Stimulated activated CD4-positive, alpha-beta T cell treated with anti-CD3 and anti-CD28 coated beads, Interleukin-4, amount 100 ng/mL, for 48 hours (primary cell): ENCODE measurements at regions not wholly inside any gene's neighbourhood (a gene's known extent, or its start where the extent isn't known, plus 50 kb on each side); places are given as distances from the start of the nearest gene placed in this dataset.

Experiments used
- DNase-seq, 2 donors: peaks; one replicate each; pipeline ENCODE4 v3.0.0-alpha.2; 2020; ENCODE audit warnings: low read depth in 2 of 2

DNA sequence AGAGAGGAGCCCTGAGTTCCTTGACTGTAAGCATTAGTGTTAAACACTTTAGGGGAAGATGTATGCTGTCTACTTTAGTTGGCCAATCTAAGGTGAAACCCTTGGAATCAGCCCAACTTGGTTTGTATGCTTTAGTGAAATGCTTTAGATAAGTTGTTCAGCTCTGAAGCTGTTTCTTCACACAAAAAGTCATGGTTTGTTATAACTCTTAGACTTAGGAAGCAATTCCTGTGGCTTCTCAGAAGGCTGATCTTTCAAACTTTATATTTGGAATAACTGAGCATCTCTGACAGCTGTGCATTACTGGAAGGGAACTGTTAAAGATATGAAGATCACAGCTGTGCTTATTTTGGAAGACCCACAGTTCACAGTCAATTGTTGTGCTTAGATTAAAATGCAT is 714.1 kb downstream of the FAT4 start:
- DNase-seq = no peak

DNA sequence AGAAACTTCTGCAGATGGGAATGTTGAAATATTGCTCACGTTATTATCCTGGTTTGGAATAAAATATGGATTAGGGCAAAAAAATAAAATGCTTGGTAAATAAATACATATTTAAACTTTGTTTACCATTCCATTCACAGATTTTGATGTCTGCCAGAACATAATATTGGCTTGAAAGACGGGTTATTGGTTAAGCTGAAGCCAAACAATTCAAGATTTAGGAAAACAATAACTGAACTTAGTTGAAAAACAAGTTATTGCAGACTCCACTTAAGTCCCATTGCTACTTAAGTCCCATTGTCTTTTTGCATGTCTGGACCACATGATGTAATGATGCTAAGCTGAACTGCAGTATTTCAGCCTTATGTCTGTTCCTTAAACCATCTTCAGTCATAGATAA is 722.5 kb downstream of the FAT4 start:
- DNase-seq = no peak

GRCh38 chr4:126038502-126039144 is 723.9 kb downstream of the FAT4 start:
- DNase-seq = no peak

GRCh38 chr4:126046081-126046614 is 731.4 kb downstream of the FAT4 start:
- no peak for DNase-seq

- no peak for DNase-seq
Observed at GRCh38 chr4:126047114-126047513, 732.4 kb downstream of the FAT4 start.

GRCh38 chr4:126051689-126052424 is 737.1 kb downstream of the FAT4 start:
- no peak for DNase-seq

DNA sequence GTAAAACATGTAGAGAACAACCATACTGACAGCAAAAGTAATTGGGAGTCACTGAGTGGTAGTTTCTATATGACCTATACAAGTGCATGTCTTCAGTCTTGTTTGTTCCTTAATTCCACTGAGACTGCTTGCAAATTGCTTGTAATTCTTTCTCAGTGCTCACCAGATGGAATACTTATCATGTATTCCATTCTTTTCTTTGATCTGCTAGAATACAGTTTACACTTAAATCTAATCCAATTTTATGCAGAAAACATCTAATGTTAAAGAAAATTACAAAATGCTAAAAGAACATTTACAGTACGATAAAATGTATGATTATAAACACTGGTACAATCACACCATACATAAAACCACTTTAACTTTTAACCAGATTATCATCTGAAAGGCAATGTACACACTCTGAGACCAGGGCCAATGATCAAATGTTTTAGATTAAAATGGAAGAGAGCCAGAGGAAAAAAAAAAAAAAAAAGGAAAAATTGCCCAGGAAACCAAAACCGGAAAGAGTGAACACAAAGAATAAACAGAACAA is 741.4 kb downstream of the FAT4 start:
- DNase-seq = no peak

- DNase-seq = no peak
Observed at GRCh38 chr4:126057371-126057770, 742.6 kb downstream of the FAT4 start.

GRCh38 chr4:126058596-126058995 is 743.8 kb downstream of the FAT4 start:
- DNase-seq = no peak

DNA sequence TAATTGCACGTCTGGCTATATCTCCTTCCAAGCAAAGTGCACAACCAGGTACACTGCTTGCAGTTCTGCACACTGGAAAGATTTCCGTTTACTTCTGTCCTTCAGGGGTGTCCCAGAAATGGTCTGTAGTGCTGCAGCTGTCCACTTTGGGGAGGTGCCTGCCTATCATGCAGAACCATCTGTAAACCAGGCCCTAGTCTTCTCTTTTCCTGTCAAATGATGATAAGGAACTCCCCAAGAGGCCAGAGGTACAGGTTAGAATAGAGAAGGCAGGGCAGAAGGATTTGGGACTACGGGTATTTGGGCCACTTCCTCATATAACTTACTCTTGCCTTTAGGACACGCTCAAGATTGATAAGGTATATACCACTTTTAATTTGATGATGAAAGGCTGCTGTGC is 746.9 kb downstream of the FAT4 start:
- DNase-seq = no peak

DNA sequence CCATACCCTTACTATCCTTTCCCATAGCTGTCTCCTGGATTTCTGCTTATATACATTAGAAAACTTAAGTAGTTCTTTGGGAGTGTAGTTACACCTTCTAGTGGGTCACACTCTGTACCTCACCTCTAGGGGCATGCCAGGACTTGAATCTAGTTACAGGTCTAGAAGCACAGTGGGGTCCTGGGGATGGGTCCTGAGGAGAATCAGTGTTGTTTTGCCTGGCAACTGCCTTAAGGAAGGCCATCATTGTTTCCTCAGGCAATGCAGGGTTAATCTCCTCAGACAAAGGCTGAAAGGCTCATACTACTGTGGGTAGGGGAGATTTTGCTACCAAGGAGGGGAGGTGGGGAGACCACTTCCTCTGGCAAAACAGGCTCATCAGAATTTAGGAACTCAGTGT is 750.3 kb downstream of the FAT4 start:
- DNase-seq = no peak

DNA sequence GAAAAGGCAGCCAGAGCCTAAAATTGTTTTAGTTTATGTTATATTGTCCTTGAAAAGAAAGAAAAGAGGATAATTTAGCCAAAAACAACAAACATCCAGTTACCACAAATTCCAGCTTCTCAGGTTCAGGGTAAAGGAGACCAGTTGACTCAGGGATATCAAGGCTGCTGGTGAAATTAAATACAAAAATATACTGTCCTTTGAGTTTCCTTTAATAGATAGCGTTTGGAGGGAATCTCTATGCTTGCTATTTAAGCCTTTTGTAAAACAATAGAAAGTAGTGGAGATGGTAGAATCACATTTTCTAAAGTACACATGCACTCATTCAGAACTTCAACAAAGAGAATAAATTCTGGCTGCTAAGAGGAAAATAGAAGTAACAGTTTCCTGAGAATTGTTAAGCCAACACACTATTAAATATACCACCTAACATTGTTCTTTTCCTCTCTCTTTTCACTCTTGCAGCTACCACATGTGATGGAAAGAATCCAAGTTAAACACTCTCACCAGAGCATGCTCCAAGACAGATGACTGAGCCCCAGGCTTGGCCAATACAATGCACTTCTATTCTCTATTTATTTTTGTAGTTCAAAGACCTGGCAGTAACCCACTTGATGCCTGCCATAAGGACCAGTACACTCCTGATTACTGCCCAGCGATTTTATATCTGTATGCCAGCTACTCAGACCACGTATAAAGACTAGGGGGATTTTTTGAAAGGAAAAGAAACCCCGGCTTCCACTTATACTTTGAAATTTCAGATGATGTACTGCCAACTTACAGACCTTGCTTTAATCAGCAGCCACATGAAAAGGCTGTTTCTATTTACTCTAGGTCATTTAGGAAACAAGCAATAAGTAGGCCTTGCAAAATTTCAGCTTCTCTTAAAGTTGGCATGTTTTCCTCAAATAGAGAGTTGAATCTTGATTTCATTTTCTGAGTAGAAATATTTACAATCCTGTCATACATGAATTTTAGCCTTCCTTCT is 756.9 kb downstream of the FAT4 start:
- DNase-seq = no peak

DNA sequence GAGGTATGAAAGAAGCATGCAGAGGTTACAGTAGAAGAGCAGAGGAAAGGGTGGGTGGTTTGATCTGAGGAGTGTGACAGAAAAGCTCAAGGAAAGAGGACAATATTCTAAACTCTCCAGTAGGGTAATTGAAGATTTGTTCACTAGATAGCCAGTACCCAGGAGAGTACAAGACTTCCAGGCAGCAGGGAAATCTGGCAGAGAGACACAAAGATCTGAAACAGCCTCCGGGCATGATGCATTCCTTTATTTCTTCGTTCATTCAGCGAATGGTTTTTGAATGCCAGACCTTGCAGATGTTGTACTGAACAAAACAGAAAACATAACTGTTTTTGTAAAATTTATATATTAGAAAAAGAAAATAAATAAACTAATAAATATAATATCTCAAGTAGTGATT is 766.6 kb downstream of the FAT4 start:
- DNase-seq = no peak

DNA sequence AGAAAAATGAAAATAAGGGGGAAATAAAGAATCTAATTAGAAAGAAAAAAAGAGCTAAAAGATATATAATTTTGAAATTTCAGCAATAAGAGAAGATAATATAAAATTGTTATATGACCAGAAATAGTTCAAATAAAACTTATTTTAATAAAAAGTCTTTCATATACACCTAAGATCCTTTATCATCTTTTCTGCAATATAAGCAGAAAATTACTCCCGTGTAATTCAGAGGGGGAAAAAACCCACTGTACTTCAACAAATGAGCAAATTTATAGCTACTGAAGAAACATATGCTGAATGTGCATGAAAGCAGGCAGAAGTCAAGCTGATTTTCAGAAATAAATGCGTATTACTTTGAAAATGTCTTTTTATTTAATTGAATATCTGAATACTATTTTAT is 771.3 kb downstream of the FAT4 start:
- DNase-seq = no peak

GRCh38 chr4:126087101-126087500 is 772.3 kb downstream of the FAT4 start:
- DNase-seq = no peak

DNA sequence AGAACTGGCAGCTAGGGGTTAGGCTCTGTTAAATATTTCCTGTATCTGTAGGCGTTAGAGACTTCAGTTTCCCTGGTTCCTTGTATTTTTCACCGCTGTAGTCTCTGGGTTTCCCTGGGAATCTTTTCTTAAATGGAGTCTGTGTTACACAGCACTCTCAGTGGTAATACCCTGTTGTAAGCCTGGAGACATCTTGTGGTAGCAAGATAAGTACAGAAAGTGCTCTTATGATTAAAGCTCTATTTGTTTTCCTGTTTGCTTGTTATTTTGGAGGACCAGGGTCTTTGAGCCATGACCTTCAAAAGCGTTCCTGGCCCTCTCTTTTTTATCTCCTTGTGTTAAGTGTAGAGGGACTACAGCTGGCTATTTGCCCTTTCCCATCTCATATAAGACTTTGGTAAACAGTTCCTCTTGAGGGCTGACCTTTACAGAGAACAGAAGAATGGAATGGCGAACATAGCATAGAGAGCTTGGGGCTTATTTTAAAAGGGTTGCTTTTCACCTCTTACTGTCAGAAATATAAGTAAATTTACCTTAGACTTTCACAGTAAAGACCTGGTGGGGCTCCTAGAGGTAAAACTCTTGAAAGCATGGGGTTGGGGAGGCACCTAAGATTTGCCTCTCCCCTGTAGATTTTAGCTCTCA is 782.5 kb downstream of the FAT4 start:
- DNase-seq = no peak

DNA sequence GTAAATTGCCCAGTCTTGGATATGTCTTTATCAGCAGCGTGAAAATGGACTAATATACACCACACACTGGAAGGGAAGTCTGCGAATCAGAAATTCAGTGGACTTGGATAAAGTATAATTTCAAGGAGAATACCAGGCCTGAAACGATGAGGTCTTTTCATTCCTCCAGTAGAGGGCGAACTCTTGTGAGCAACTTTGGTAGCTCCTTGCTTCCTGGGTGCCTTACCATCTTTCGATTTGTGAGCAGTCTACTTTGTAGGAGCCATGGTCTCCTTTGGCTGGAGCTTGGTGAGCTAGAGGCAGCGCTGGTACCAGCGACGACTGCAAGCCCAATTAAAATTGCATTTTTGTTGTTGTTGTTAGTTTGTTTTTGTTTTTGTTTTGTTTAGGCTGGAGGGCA is 791.9 kb downstream of the FAT4 start:
- no peak for DNase-seq

GRCh38 chr4:126109836-126110235 is 795.1 kb downstream of the FAT4 start:
- no peak for DNase-seq

DNA sequence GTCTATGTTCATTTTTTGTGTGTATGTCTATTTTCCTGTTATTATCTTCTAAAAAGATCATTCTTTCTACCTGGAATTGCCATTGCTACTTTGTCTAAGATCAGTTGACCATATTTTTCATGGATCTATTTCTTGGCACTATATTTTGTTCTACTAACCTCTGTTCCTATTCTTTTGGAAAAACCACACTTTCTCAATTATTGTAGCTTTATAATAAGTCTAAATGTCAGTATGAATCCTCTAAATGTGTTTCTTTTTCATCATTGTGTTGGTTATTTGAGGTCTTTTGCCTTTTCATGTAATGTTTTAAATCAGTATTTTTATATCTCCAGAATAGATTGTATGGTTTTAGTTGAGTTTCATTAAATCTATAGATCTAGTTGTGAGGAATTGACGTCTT is 798.3 kb downstream of the FAT4 start:
- no peak for DNase-seq

DNA sequence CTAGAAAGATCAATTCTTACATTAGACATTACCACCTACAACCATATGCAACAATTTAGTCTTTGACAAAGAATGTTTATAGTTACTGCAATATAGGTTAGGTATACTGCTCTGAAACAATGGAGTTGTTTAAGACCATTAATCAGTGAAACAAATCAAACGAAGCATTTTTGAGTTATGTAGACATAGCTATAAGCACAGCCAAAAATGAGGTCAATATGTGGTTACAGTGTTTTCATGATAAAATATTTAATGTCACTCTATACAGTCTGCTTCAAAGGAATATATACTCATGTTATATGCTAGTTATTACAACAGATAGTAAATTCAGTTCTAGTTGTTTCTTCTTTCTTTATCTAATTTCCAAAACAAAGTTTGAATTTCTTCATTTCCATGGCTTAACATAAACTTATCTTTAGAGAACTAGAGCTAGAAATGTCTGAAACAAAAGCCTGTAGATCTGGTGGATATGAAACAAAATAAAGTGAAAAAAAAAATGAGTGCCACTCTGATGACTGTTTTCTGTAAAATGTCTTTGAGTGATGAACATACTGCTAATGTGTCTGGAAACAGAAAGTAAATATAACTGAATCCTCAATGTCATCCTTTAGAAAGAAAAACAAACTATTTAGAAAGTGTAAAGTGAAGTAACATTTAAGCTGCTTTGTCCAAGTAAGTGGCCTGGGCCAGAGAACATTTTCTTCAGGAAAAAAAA is 809.0 kb downstream of the FAT4 start:
- DNase-seq = no peak

GRCh38 chr4:126124818-126125217 is 810.1 kb downstream of the FAT4 start:
- DNase-seq = no peak
